Sigmoid colon (tissue), 3 donors: ENCODE measurements at regions not wholly inside any gene's neighbourhood (a gene's known extent, or its start where the extent isn't known, plus 50 kb on each side); places are given as distances from the start of the nearest gene placed in this dataset.

Experiments
- CTCF ChIP-seq, 4 experiments: fragments of 450-650 bp in 3 of 4; fragments of 200-600 bp in 1 of 4; IDR thresholded peaks; one replicate each; pipeline ENCODE4 v1.5.1; 2016 to 2019; ENCODE audit warnings: antibody characterized with exemption in 4 of 4, mild to moderate bottlenecking in 3 of 4, moderate library complexity in 2 of 4
- POLR2A ChIP-seq, 2 donors: fragments of 450-650 bp; IDR thresholded peaks; one replicate each; pipeline ENCODE4 v1.6.1; 2016; ENCODE audit warnings: antibody characterized with exemption in 2 of 2, mild to moderate bottlenecking in 2 of 2, moderate library complexity in 2 of 2

GRCh38 chr12:115305867-115306266 lies 621.9 kb upstream of the TBX3 start:
- TF ChIP-seq CTCF (IDR thresholded peaks at IDR 0.05) (no peak), POLR2A (IDR thresholded peaks at IDR 0.05) (no peak)
